Peyer's patch (tissue), 4 donors: ENCODE measurements at regions not wholly inside any gene's neighbourhood (a gene's known extent, or its start where the extent isn't known, plus 50 kb on each side); places are given as distances from the start of the nearest gene placed in this dataset.

ENCODE experiments used
- POLR2A ChIP-seq, 2 donors: fragments of 450-650 bp; IDR thresholded peaks; one replicate each; pipeline ENCODE4 v1.5.1; 2017; ENCODE audit warnings: antibody characterized with exemption in 2 of 2, mild to moderate bottlenecking in 2 of 2, moderate library complexity in 2 of 2
- TF ChIP-seq, protein P1 (sequence below), 6 experiments: fragments of 450-650 bp in 4 of 6; fragments of 200-600 bp in 2 of 6; sonication (generic) in 1 of 6; IDR thresholded peaks; one replicate each; pipeline ENCODE4 v1.5.1; 2017 to 2019; ENCODE audit warnings: antibody characterized with exemption in 6 of 6, mild to moderate bottlenecking in 3 of 6, moderate library complexity in 1 of 6

DNA sequence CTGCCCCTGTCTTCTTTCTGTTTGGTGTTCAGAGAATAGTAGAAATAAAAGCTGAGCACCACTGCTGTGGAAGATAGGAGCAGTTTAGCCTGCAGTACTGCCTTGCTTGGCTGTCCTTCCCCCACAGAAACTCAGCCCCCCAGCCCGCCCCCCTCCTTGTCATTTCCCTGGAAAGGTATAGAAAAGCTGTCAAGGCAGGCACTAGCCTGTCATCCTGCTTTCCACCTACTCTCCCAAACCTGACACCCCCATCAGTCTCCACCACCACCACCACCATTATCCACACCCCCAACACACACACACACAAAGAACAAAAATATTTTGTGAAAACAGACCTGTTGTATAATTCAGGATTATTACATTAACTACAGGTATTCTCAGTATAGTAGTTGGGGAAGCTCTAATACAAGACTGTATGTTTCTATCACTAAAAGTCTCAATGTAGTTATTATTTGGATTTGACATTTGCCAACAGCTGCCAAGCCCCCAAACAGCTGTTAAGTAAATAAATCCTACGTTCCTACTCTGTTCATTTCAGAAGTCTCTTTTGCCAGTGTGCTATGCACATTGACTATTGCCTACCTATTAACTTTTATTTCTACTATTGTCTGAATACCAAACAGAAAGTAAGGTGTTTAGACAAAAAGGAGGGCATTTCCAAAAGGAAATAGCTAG lies 128.8 kb downstream of the CYB561 start:
- TF ChIP-seq, protein P1, sequence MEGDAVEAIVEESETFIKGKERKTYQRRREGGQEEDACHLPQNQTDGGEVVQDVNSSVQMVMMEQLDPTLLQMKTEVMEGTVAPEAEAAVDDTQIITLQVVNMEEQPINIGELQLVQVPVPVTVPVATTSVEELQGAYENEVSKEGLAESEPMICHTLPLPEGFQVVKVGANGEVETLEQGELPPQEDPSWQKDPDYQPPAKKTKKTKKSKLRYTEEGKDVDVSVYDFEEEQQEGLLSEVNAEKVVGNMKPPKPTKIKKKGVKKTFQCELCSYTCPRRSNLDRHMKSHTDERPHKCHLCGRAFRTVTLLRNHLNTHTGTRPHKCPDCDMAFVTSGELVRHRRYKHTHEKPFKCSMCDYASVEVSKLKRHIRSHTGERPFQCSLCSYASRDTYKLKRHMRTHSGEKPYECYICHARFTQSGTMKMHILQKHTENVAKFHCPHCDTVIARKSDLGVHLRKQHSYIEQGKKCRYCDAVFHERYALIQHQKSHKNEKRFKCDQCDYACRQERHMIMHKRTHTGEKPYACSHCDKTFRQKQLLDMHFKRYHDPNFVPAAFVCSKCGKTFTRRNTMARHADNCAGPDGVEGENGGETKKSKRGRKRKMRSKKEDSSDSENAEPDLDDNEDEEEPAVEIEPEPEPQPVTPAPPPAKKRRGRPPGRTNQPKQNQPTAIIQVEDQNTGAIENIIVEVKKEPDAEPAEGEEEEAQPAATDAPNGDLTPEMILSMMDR (IDR thresholded peaks at IDR 0.05) = no peak
- TF ChIP-seq POLR2A (IDR thresholded peaks at IDR 0.05) = no peak
